ENCODE measurements at regions not wholly inside any gene's neighbourhood (a gene's known extent, or its start where the extent isn't known, plus 50 kb on each side); places are given as distances from the start of the nearest gene placed in this dataset.
A peak's percentile ranks its signal among the peaks of the same experiment; 100 is the strongest.

DNA sequence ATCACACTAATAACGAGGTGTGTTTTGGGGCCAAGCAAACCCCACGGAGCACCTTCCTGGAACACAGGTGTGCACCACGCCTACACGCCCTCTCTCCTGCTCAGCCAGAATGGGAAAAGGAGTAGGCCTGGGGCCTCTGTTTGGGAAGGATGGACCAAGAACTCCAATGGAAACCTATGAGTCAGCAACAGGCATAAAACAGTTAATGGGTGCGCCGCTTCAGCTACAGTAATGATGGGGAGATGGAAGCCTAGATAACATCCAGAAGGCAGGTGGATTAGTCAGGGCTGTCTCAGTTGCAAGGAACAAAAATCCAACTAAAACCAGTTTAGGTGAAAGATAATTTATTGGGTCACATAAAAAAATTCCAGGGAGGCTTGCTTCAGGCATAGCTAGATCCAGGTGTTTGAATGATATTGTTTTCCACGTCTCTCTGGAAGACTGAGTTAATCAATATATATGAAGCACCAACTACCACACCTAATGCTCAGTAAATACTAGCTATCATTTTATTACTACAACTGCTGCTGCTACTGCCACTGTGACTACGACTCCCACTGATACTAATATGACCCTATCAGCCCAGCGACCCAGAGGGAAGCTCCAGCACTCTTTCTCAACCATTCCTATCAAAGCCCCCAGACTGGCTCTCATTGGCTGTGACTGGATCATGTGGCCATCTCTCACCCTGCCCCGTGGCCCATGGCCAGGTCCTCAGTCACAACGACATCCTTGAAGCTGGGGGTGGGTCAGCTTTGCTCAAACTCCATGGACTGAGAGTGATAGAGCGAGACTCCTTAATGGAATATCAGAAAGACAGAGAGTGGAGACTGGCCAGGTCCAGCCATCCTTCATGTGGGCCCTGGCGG, 155.2 kb upstream of the PTPN1 start:
- intact Hi-C loops (cut with micrococcal nuclease), result no loop called here

DNA sequence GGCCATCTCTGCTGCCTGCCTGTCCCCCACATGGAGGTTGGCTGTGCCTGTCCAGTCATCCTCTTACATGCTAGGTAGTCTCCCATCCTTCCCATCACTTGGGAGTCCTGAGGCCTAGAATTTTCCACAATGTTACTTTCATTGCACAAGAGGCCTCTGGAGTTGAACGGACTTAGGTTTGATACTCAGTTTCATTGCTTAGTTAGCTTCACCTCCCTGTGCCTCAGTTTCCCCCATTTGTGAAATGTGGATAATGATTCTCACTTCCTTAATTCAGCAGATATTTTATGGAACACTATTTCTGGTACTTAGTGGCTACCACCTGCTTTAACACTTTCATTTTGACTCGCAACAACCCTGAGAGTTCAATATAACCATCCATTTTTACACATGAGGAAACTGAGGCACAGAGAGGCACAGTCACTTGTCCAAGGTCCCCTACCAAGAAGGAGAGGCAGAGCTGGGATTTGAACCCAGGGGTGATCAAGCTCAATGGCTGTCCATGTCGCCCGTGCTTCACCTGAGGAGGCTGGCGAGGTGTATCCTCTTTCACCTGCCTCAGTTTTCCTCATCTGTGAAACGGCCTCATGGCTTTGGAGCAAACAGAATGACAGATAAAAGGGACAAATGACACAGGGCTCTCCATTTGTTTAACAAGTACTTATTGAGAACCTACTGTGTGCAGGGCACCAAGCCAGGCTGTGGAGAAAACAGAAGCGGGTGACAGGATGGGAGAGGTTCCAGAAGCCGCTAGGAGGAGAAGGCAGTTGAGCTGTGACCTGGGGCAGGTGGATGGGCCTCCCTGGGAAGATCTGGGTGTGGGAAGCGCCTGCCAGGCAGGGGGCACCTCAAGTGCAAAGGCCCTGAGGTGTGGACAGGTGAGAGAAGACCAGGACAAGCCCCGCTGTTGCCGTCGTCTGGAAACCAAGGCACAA, 154.3 kb upstream of the PTPN1 start:
- Mint-ChIP-seq H3K4me3 (no peak overlapping the region), H3K27ac (peak overlapping the region in 1 of 2 donors; percentile 31), H3K27me3 (ENCODE audit: low read depth in 2 of 2) (peaks cover 37% of the 10 kb centered on the region in 2 donors), H3K36me3 (no peaks in the 10 kb centered on the region), H3K9me3 (no peaks in the 10 kb centered on the region), H3K4me1 (peaks cover 17 to 21% of the 10 kb centered on the region in 2 donors)
- ATAC-seq (no peak), DNase-seq (no peak)
- Histone ChIP-seq H3K36me3 (ENCODE audit: control insufficient read depth, insufficient read depth, low read length) (no peaks in the 10 kb centered on the region), H3K9me3 (ENCODE audit: control insufficient read depth, insufficient read depth, low read length) (no peaks in the 10 kb centered on the region), H3K27ac (ENCODE audit: low read length) (no peak overlapping the region), H3K27me3 (ENCODE audit: control insufficient read depth, insufficient read depth, low read length) (no peaks in the 10 kb centered on the region), H3K4me3 (ENCODE audit: low read length) (no peak overlapping the region), H3K4me1 (ENCODE audit: control insufficient read depth, insufficient read depth, low read length) (no peaks in the 10 kb centered on the region)
- TF ChIP-seq, protein P1, sequence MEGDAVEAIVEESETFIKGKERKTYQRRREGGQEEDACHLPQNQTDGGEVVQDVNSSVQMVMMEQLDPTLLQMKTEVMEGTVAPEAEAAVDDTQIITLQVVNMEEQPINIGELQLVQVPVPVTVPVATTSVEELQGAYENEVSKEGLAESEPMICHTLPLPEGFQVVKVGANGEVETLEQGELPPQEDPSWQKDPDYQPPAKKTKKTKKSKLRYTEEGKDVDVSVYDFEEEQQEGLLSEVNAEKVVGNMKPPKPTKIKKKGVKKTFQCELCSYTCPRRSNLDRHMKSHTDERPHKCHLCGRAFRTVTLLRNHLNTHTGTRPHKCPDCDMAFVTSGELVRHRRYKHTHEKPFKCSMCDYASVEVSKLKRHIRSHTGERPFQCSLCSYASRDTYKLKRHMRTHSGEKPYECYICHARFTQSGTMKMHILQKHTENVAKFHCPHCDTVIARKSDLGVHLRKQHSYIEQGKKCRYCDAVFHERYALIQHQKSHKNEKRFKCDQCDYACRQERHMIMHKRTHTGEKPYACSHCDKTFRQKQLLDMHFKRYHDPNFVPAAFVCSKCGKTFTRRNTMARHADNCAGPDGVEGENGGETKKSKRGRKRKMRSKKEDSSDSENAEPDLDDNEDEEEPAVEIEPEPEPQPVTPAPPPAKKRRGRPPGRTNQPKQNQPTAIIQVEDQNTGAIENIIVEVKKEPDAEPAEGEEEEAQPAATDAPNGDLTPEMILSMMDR (IDR thresholded peaks at IDR 0.05), result no peak
- 82% methylated on average over 12 of the region's 12 CpGs for WGBS (ENCODE audit: insufficient coverage)
- intact Hi-C loops (cut with micrococcal nuclease), result no loop called here

More for the DNA sequence above, 155.2 kb upstream of the PTPN1 start:
- H3K4me1 ChIP-seq (ENCODE audit: control insufficient read depth, insufficient read depth, low read length), result peaks cover 7% of the 10 kb centered on the region
- DNase-seq, result no peak
- ATAC-seq, result no peak
- H3K27me3 ChIP-seq (ENCODE audit: control insufficient read depth, insufficient read depth, low read length), result no peaks in the 10 kb centered on the region
- no peak overlapping the region for H3K27ac ChIP-seq (ENCODE audit: low read length)
- H3K27ac Mint-ChIP-seq, result no peak overlapping the region
- H3K9me3 Mint-ChIP-seq, result no peaks in the 10 kb centered on the region
- H3K27me3 Mint-ChIP-seq (ENCODE audit: low read depth in 2 of 2), result peaks cover 37% of the 10 kb centered on the region in 2 donors
- H3K4me3 Mint-ChIP-seq, result no peak overlapping the region
- no peaks in the 10 kb centered on the region for H3K36me3 Mint-ChIP-seq
- peaks cover 24 to 28% of the 10 kb centered on the region in 2 donors for H3K4me1 Mint-ChIP-seq
- H3K36me3 ChIP-seq (ENCODE audit: control insufficient read depth, insufficient read depth, low read length), result no peaks in the 10 kb centered on the region
- H3K9me3 ChIP-seq (ENCODE audit: control insufficient read depth, insufficient read depth, low read length), result no peaks in the 10 kb centered on the region
- TF ChIP-seq, protein P1 (IDR thresholded peaks at IDR 0.05), result no peak
- H3K4me3 ChIP-seq (ENCODE audit: low read length), result no peak overlapping the region
- 93% methylated on average over 13 of the region's 13 CpGs for WGBS (ENCODE audit: insufficient coverage)

DNA sequence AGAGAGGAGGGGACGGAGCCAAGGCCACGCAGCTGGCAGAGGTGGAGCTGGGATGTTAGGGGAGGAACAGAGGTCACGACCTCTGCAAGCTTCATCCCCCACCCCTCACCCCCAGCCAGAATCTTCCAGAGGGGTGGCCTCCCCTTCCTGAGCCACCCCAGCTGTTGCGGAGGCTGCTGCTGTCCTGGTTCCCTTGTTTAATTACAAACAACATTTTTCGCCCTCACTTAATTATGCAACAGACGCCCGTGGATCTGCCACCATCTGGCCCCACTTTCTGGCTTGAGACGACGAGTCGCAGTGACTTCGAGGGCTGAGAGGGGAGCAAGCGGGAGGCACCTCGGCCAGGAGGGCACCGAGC, 153.7 kb upstream of the PTPN1 start:
- Histone ChIP-seq H3K4me1 (ENCODE audit: control insufficient read depth, insufficient read depth, low read length) (no peaks in the 10 kb centered on the region), H3K4me3 (ENCODE audit: low read length) (no peak overlapping the region), H3K9me3 (ENCODE audit: control insufficient read depth, insufficient read depth, low read length) (no peaks in the 10 kb centered on the region), H3K27me3 (ENCODE audit: control insufficient read depth, insufficient read depth, low read length) (no peaks in the 10 kb centered on the region), H3K36me3 (ENCODE audit: control insufficient read depth, insufficient read depth, low read length) (no peaks in the 10 kb centered on the region), H3K27ac (ENCODE audit: low read length) (no peak overlapping the region)
- peaks cover 37% of the 10 kb centered on the region in 2 donors for H3K27me3 Mint-ChIP-seq (ENCODE audit: low read depth in 2 of 2)
- WGBS (ENCODE audit: insufficient coverage), result 85% methylated on average over 12 of the region's 14 CpGs
- H3K9me3 Mint-ChIP-seq, result no peaks in the 10 kb centered on the region
- TF ChIP-seq, protein P1 (IDR thresholded peaks at IDR 0.05), result no peak
- no peak overlapping the region for H3K4me3 Mint-ChIP-seq
- H3K4me1 Mint-ChIP-seq, result peaks cover 13 to 18% of the 10 kb centered on the region in 2 donors
- no peak for ATAC-seq
- no peaks in the 10 kb centered on the region for H3K36me3 Mint-ChIP-seq
- H3K27ac Mint-ChIP-seq, result peak overlapping the region in 1 of 2 donors; percentile 31
- DNase-seq, result no peak
- intact Hi-C loops (cut with micrococcal nuclease), result no loop called here
